Esophagus squamous epithelium (tissue), 4 donors: ENCODE measurements at regions not wholly inside any gene's neighbourhood (a gene's known extent, or its start where the extent isn't known, plus 50 kb on each side); places are given as distances from the start of the nearest gene placed in this dataset.

Experiments used
- CTCF ChIP-seq, 6 experiments: fragments of 450-650 bp in 4 of 6; fragments of 200-600 bp in 2 of 6; sonication (generic) in 2 of 6; IDR thresholded peaks; one replicate each; pipeline ENCODE4 v1.5.1; 2016 to 2019; ENCODE audit warnings: antibody characterized with exemption in 6 of 6, mild to moderate bottlenecking in 4 of 6, moderate library complexity in 4 of 6
- POLR2A ChIP-seq, 4 donors: fragments of 450-650 bp; IDR thresholded peaks; one replicate each; pipeline ENCODE4 v1.6.1; 2017; ENCODE audit warnings: antibody characterized with exemption in 4 of 4, mild to moderate bottlenecking in 4 of 4, moderate library complexity in 3 of 4

GRCh38 chr16:88197481-88198456, 185.0 kb upstream of the ZNF469 start:
- TF ChIP-seq POLR2A (IDR thresholded peaks at IDR 0.05) (no peak), CTCF (IDR thresholded peaks at IDR 0.05) (no peak)
